GM21825 (cell line): ENCODE measurements at regions not wholly inside any gene's neighbourhood (a gene's known extent, or its start where the extent isn't known, plus 50 kb on each side); places are given as distances from the start of the nearest gene placed in this dataset.
"Not testable (repeated sequence)": the region's sequence is repeated elsewhere in the genome, so short reads cannot be mapped to it uniquely, and the experiment has no call there.

ENCODE experiments used
- ATAC-seq: cut with Tn5 transposase; IDR thresholded peaks from one replicate; pipeline ENCODE4 v1.9.1; 2021; ENCODE audit warnings: mild to moderate bottlenecking, moderate library complexity; ENCODE audit not compliant: unreplicated experiment

GRCh38 chr1:238485057-238485911 is 594.6 kb upstream of the ZP4 start:
- ATAC-seq = no peak

GRCh38 chr1:238484121-238484520 is 593.4 kb upstream of the ZP4 start:
- ATAC-seq = no peak

DNA sequence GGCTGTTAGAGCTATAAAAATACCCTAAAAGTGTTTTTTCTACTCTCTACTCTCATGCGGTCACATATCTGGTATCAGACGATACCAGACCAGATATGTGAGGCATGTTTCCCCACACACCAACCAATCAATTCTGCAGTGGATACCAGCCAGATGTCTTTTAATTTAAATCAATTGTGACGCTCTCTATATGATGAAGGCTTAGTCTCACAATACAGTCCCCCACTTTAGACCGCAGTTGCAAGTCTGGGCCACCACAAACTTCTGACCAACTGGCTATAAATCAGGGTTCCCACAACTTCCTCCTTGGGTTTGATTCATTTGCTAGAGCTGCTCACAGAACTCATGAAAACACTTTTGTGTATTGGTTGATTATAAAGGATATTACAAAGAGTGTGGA is 586.1 kb upstream of the ZP4 start:
- no peak for ATAC-seq

GRCh38 chr1:238475712-238476111 is 585.0 kb upstream of the ZP4 start:
- ATAC-seq = no peak

GRCh38 chr1:238474263-238474662 is 583.5 kb upstream of the ZP4 start:
- no peak for ATAC-seq

GRCh38 chr1:238469146-238469631 is 578.5 kb upstream of the ZP4 start:
- no peak for ATAC-seq

DNA sequence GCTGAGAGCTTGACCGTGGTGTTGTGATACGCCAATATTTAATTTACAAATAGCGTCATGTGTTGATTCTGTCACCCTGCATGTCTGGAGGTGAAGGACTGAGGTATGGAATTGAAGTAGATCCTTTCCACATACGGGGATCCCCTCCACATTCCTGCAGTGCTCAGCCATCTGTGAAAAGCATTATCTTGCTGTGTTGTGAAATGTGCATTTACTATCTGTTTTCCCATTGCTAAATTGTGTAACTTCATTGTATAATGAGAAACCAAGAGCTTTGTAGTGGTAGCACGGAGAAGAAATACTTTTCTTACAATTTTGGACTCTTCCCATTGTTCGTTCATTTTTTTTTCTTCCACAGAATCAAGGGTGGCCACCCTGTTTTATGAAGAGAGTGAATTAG is 577.3 kb upstream of the ZP4 start:
- no peak for ATAC-seq

DNA sequence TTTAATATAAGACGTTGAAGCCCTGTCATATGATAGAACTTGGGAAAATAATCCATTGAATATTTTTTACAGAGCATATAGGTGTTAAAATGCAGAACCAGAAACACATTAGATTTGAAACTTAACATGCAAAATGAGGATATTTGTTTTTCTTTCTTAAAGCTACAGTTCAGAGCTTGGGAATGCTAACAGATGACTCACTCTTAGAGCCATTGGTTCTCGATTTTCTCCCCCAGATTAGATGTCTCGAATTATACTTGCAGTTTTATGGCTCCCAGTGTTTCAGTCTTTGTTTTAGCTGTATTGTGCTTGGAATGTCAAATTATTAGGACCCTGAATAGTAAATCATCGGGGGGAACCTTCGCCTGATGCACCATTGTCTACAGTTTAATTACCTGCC is 575.7 kb upstream of the ZP4 start:
- ATAC-seq = no peak

GRCh38 chr1:238465449-238465848 is 574.7 kb upstream of the ZP4 start:
- no peak for ATAC-seq

DNA sequence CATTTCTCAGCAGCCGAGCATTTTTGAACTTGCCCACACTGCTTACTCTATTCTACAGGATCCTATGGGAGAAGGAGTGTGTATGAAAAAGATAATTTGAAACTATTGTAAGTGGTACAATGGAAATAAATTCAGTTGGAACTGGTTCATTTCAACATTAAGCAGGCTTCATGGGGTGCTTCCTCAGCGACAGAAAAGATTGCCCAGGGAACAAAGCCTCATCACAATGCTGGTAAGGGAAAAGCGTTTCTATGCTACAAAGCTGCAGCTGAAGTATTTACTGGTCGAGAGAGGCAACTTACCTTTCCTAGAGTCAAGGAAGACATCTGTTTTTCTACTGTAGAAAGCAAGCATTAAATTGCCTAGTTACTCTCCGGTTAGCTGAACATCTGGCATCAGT is 568.2 kb upstream of the ZP4 start:
- no peak for ATAC-seq

DNA sequence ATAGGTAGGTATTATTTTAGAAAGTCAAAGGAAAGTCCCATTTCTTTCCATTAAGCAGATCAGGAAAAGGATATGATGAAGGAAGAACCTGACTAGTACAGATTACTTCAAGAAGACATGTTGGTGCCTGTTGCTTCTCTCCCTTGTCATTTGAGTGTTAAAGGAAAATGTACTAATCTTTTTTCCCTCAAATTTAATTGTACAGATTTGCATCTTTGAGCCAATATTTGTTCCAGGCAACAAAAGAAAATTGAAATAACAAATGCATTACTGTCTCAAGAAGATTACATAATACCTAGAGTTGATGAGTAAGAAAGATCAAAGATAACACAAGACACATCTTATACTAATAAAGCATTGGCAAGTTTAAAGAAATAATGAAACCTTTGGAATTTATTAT is 566.9 kb upstream of the ZP4 start:
- ATAC-seq = no peak

DNA sequence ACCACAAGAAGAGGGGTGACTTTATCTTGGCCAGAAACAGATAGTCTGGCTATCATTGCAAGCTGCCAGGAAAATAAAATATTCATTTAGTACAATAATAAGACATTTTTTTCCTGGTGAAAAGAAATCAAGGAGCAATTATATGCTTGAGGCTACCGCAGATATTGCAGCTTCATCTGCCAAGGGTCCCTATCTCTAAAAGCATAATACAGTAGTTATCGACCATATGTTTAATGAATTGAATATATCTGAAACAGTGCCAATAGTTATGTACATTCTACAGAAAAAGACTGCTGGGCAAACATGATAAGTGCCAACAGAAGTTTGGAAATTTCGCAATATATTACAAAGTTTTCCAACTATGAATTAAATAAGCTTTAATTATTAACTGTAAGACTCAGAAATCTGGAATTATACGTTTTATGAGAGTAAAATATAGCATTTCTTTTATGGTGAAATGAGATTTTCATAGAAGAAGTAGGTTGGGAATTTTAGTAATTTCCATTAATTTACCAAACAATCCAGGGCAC is 561.1 kb upstream of the ZP4 start:
- ATAC-seq = no peak

DNA sequence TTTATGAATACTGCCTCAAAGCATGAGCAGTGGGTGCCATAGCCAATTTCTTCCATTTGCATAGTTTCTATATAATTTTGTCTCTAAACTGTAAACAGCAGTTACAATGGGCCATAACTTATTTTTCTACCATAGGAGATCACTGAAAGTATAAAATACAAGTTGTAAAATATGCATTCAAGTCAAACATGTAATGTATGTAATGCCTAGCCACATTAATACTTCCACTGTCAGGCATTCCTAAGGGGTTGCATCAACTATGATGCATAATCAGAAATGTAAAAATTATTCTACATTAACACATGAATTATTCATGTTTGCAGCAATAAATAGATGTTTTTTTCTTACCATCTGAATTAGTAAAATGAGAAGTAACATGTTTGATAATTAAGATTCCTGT is 560.3 kb upstream of the ZP4 start:
- ATAC-seq = no peak

GRCh38 chr1:238443687-238444086 is 553.0 kb upstream of the ZP4 start:
- ATAC-seq = no peak

DNA sequence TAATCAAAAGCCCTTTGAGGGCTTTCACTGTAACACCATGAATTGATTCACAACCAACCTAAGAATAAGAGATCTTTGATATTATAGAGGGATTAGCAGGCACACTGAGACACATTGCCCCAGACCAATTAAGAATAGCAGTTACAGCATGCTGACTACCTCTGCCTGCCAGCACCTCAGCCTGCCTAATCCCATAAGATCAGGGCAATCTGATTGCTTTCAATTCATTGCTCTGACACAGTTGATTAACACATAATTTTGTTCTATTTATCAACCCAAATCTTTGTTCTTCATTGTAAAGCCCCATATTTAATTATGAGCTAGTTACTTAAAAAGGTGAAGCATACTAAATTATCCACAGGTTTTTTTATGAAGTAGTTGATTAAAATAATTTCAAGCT is 548.8 kb upstream of the ZP4 start:
- ATAC-seq = no peak

DNA sequence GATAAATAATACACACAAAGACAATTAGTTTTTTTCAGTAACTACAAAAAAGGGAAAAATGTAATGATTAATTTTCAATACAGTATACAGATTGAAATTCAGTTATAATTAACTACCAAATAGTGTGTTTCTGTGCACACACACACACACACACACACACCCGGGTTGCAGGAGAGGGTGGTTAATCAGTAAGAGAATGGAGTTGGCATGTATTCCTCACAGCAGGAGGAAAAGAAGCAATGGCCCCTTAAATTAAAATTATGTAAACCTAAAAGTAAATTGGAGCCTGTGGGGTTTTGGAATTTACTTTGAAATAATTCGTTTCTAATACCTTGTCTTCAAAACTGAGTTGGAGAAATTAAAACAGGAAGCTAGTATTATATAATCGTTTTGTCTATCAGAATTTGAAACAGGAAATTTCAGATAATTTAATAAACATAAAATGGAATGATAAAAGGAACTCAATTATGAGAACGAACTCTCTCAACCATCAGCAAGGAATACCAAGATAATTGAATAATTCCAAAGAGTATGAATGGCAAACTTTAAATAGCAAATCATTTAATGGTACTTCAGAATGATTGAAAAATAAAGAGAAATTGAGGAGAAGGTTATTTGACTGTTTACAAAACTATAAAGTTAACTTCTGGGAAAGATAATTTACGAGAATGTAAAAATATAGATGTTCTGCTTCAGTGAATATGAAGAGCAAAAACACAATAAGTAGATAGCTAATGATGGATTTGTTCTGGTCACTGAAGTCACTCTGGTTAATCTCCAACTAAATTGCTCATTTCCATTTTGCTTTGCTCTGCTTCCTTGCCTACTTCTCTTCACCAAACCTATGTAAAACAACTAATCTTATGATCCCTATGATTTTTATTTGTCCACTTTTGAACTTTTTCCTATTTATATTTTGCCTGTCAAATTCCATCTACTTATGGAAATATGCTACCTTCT is 547.9 kb upstream of the ZP4 start:
- ATAC-seq = no peak

DNA sequence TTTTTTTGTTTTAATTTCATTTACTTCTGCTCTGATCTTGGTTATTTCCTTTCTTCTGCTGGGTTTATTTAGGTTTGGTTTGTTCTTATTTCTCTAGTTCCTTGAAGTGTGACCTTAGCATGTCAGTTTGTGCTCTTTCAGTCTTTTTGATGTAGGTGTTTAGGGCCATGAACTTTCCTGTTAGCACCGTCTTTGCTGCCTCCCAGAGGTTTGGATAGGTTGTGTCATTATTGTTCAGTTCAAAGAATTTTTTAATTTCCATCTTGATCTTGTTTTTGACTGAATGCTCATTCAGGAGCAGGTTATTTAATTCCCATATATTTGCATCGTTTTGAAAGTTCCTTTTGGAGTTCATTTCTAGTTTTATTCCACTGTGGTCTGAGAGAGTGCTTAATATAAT is 539.0 kb upstream of the ZP4 start:
- not testable (repeated sequence) for ATAC-seq

- no peak for ATAC-seq
These were observed 528.5 kb upstream of the ZP4 start for GRCh38 chr1:238419209-238419608.

GRCh38 chr1:238409932-238410331 is 519.2 kb upstream of the ZP4 start:
- ATAC-seq = no peak

DNA sequence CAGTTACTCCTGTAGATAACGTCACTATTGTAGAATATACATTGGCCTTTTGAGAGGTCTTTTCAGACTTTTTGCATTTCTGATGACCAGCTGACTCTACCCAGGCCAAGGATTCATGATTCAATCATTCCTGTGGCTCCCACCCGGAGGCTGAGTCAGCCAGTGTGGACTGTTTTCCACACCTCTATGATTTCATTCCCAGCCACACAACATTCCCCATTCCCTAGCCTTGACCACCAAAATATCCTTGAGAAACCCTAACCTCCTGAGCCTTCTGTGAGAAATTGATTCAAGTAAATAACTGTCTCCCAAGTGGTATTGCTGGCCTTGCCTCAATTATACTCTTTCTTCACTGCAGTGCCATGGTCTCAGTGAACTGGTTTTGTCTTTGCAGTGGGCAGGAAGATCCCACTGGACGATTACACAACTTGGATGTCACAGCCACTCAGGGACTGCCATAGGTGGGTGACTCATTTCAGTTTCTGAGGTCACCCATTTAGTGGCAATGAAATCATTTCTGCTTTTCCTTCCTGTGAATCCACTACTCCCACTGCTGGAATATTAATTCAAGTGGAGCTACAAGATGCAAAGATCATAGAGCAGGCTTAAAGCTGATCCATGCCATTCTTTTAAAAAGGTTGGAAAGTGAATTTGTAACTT is 518.6 kb upstream of the ZP4 start:
- ATAC-seq = no peak

DNA sequence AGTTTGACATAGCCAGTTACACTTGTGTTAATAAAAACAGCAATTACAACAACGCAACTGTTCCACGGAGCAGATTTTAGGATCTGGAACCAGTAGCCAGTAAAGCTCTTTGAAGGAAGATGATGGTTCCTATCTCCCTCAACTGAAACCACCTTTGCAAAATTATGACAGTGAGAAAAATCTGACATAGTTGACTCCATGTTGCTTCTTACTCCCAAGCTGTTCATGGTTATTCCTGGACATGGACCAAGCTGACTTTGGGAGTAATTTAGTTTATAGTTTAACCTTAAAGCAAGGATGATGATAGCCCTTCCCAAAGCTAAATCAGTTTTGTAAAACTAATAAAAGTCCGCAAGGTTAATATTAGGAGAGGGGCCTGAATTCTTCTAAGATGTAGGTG is 518.0 kb upstream of the ZP4 start:
- ATAC-seq = no peak
